COLO668 (cell line): ENCODE measurements at regions not wholly inside any gene's neighbourhood (a gene's known extent, or its start where the extent isn't known, plus 50 kb on each side); places are given as distances from the start of the nearest gene placed in this dataset.

ENCODE experiments used
- DNase-seq: peaks from one replicate; lab custom pipeline; 2025; ENCODE audit not compliant: unreplicated experiment; lab: John Stamatoyannopoulos, UW

- DNase-seq, result no peak
Observed at GRCh38 chr14:38848243-38848935, 254.6 kb downstream of the SEC23A start.

- no peak for DNase-seq
Observed at GRCh38 chr14:38847161-38847560, 255.9 kb downstream of the SEC23A start.

GRCh38 chr14:38839694-38840365 is 263.2 kb downstream of the SEC23A start:
- no peak for DNase-seq

- DNase-seq, result no peak
Observed at GRCh38 chr14:38838979-38839323, 264.1 kb downstream of the SEC23A start.

GRCh38 chr14:38838049-38838978 is 264.7 kb downstream of the SEC23A start:
- no peak for DNase-seq

GRCh38 chr14:38837343-38838048 is 265.5 kb downstream of the SEC23A start:
- no peak for DNase-seq

GRCh38 chr14:38836539-38836938 is 266.5 kb downstream of the SEC23A start:
- no peak for DNase-seq

- DNase-seq, result no peak
Observed at GRCh38 chr14:38835874-38836273, 267.2 kb downstream of the SEC23A start.

GRCh38 chr14:38828183-38828827 is 274.7 kb downstream of the SEC23A start:
- DNase-seq, result no peak

GRCh38 chr14:38824706-38825105 is 278.3 kb downstream of the SEC23A start:
- no peak for DNase-seq

GRCh38 chr14:38818555-38818954 is 284.5 kb downstream of the SEC23A start:
- DNase-seq, result no peak

GRCh38 chr14:38808734-38809455 is 294.1 kb downstream of the SEC23A start:
- DNase-seq, result no peak

- no peak for DNase-seq
Observed at GRCh38 chr14:38799671-38800070, 303.4 kb downstream of the SEC23A start.

- no peak for DNase-seq
Observed at GRCh38 chr14:38794677-38795076, 308.4 kb downstream of the SEC23A start.

GRCh38 chr14:38791862-38792261 is 311.2 kb downstream of the SEC23A start:
- DNase-seq, result no peak

GRCh38 chr14:38790916-38791315 is 312.1 kb downstream of the SEC23A start:
- DNase-seq, result no peak

GRCh38 chr14:38789805-38790204 is 313.2 kb downstream of the SEC23A start:
- DNase-seq, result no peak

- no peak for DNase-seq
Observed at GRCh38 chr14:38788060-38788459, 315.0 kb downstream of the SEC23A start.

GRCh38 chr14:38786921-38787320 is 316.1 kb downstream of the SEC23A start:
- no peak for DNase-seq

- DNase-seq, result no peak
Observed at GRCh38 chr14:38777401-38777800, 325.6 kb downstream of the SEC23A start.
